Retinal pigment epithelial cell (primary cell): ENCODE measurements at regions not wholly inside any gene's neighbourhood (a gene's known extent, or its start where the extent isn't known, plus 50 kb on each side); places are given as distances from the start of the nearest gene placed in this dataset.

ENCODE experiments used
- DNase-seq: peaks from one replicate; pipeline ENCODE4 v3.0.0-alpha.2; 2010; ENCODE audit warnings: low read depth
- H3K4me3 ChIP-seq: 2 replicates; pipeline ENCODE4 v1.5.1; 2011; ENCODE audit warnings: mild to moderate bottlenecking, low read length, control low read depth, moderate library complexity
- TF ChIP-seq, protein P1 (sequence below): conservative IDR thresholded peaks from 2 replicates; pipeline ENCODE4 v1.5.1; 2011; ENCODE audit warnings: low read depth, low read length, control low read depth, inconsistent platforms

DNA sequence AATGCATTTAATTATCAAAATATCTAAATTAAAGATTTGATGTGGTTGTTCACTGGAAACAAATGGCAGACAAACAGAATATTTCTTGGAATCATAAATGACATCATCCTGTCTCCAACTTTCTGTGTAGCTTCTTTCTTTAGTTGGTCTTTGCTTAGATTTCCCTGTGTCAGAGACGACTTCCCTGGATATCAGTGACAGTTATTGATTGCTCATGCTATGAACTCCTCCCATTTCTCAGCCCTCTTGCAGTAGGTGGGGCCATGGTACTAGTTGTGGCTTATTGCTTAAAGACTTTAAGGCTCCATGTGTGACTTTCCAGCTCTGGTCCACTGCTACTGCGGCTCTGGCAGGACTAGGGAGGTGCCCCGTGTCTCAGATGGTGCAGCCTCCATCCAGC, 592.6 kb downstream of the MTRR start:
- H3K4me3 ChIP-seq: no peak overlapping the region
- TF ChIP-seq, protein P1, sequence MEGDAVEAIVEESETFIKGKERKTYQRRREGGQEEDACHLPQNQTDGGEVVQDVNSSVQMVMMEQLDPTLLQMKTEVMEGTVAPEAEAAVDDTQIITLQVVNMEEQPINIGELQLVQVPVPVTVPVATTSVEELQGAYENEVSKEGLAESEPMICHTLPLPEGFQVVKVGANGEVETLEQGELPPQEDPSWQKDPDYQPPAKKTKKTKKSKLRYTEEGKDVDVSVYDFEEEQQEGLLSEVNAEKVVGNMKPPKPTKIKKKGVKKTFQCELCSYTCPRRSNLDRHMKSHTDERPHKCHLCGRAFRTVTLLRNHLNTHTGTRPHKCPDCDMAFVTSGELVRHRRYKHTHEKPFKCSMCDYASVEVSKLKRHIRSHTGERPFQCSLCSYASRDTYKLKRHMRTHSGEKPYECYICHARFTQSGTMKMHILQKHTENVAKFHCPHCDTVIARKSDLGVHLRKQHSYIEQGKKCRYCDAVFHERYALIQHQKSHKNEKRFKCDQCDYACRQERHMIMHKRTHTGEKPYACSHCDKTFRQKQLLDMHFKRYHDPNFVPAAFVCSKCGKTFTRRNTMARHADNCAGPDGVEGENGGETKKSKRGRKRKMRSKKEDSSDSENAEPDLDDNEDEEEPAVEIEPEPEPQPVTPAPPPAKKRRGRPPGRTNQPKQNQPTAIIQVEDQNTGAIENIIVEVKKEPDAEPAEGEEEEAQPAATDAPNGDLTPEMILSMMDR: no peak
- DNase-seq: no peak

DNA sequence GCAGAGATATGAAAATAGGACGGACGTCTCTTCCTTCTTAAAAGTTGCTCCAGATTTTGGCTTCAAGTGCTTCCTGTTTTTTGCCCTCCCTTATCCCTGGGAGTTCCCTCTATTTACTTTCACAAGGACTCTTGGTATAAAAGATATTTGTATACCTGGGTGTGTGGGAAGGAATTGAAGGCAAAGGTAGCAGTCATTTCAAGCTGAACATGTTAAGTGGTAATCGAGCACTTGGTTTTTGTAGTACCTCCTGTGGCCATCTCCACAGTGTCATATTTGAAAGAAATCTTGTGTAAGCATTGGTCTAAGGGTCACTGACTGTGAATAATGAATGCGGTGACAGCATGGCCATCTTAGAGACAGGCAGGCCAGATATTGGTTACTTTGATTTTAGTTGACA, 593.6 kb downstream of the MTRR start:
- TF ChIP-seq, protein P1: no peak
- DNase-seq: no peak
- H3K4me3 ChIP-seq: no peak overlapping the region

DNA sequence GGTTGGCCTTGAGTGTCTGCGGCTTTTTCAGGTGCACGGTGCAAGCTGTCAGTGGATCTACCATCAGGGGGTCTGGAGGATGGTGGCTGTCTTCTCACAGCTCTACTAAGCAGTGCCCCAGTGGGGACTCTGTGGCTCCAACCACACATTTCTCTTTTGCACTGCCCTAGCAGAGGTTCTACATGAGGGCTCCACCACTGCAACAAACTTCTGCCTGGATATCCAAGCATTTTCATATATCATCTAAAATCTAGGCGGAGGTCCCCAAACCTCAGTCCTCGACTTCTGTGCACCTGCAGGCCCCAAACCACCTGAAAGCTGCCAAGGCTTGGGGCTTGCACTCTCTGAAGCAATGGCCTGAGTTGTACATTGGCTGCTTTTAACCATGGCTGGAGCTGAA, 601.5 kb downstream of the MTRR start:
- no peak overlapping the region for H3K4me3 ChIP-seq
- no peak for DNase-seq
- TF ChIP-seq, protein P1: no peak

- DNase-seq: no peak
- H3K4me3 ChIP-seq: no peak overlapping the region
- TF ChIP-seq, protein P1: no peak
Measured at GRCh38 chr5:8471581-8471980, 602.6 kb downstream of the MTRR start.

DNA sequence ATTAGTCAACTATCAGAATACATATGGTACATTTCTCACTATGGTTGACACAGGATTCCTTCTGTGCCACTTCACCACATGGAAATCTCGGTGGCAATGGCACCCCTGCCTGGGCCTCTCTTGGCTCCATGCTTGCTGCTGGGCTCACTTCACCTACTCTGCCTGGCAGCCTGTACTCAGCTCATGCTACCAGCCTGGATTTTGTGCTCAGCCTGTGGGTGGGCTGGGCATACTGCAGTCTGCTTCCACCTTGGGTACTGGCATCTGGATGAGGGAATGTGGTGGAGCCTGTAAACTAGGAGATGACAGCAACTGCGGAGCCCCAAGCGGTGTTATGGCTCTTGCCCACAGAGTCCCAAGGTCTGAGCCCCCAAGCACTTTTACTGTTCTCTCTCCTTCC, 604.1 kb downstream of the MTRR start:
- no peak for DNase-seq
- TF ChIP-seq, protein P1: no peak
- no peak overlapping the region for H3K4me3 ChIP-seq

DNA sequence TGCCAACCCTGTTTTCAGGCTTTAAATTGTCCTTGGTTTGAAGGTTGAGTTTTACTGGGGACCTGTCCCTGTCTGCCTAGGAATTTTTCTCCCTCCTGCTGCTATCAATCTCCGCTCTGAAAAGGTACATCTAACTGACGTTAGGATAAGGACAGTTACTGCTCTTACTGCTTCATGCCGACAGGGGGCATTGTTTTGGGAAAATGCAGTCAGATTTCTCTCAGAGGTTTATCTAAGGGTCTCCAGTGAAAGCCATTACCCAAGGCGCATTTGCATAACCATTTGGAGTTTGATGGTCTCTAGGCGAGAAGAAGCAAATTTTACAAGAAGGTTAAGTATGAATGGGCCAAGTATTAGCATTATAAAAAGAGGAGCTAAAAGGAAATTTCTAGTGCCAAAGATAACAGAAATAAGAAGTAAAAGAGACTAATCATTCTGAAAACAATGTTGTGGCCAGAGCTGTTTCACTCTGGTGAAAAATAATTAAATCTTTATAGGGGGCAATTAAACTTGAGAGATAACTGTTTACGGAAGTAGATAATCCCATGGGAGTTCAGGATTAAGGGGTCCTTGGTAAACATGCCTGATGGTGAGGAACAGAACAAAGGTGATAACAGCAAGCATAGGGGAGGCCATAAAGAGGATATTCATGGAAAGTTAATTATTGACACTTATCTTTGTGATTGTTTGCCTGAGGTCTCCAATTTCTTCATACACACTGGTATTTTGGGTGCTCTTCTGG, 605.0 kb downstream of the MTRR start:
- no peak overlapping the region for H3K4me3 ChIP-seq
- DNase-seq: no peak
- TF ChIP-seq, protein P1: no peak

- DNase-seq: no peak
- no peak overlapping the region for H3K4me3 ChIP-seq
- TF ChIP-seq, protein P1: no peak
Measured at GRCh38 chr5:8474569-8474930, 605.6 kb downstream of the MTRR start.
